Neuronal stem cell (in vitro differentiated cells): ENCODE measurements at regions not wholly inside any gene's neighbourhood (a gene's known extent, or its start where the extent isn't known, plus 50 kb on each side); places are given as distances from the start of the nearest gene placed in this dataset.
A peak's percentile ranks its signal among the peaks of the same experiment; 100 is the strongest.

Experiments used
- DNase-seq: peaks from one replicate; pipeline ENCODE4 v3.0.0-alpha.2; 2013; ENCODE audit warnings: low spot score
- H2AFZ ChIP-seq: one replicate; pipeline ENCODE4 v1.6.1; 2013; ENCODE audit warnings: mild to moderate bottlenecking, low read length, inconsistent platforms
- H2AK5ac ChIP-seq: 2 replicates; pipeline ENCODE4 v1.6.1; 2013; ENCODE audit warnings: low read depth, mild to moderate bottlenecking, inconsistent platforms, low read length, moderate library complexity, mixed read lengths
- H2BK120ac ChIP-seq: 2 replicates; pipeline ENCODE4 v1.6.1; 2013; ENCODE audit warnings: low read depth, mild to moderate bottlenecking, inconsistent platforms, low read length, moderate library complexity, mixed read lengths
- H2BK12ac ChIP-seq: one replicate; pipeline ENCODE4 v1.6.1; 2013; ENCODE audit warnings: low read length, inconsistent platforms
- H2BK15ac ChIP-seq: 2 replicates; pipeline ENCODE4 v1.6.1; 2013; ENCODE audit warnings: mild to moderate bottlenecking, low read length, inconsistent platforms, mixed read lengths
- H2BK5ac ChIP-seq: one replicate; pipeline ENCODE4 v1.6.1; 2013; ENCODE audit warnings: inconsistent platforms, mild to moderate bottlenecking, low read length, moderate library complexity
- H3K14ac ChIP-seq: one replicate; pipeline ENCODE4 v1.6.1; 2013; ENCODE audit warnings: low read length, inconsistent platforms
- H3K18ac ChIP-seq: 2 replicates; pipeline ENCODE4 v1.6.1; 2013; ENCODE audit warnings: low read length, inconsistent platforms
- H3K23ac ChIP-seq: 2 replicates; pipeline ENCODE4 v1.6.1; 2013; ENCODE audit warnings: low read depth, mild to moderate bottlenecking, mixed read lengths, low read length, inconsistent platforms; ENCODE audit not compliant: poor library complexity
- H3K27ac ChIP-seq: replicated peaks from 3 replicates; pipeline ENCODE4 v1.5.1; 2013; ENCODE audit warnings: low read length, inconsistent platforms
- H3K27me3 ChIP-seq, 3 experiments: 2 replicates each; pipeline ENCODE4 v1.6.1; 2013; ENCODE audit warnings: low read length in 3 of 3, mild to moderate bottlenecking in 2 of 3, inconsistent platforms in 1 of 3, low read depth in 1 of 3, mixed read lengths in 1 of 3, moderate library complexity in 1 of 3; ENCODE audit not compliant: control insufficient read depth in 3 of 3, insufficient read depth in 3 of 3
- H3K36me3 ChIP-seq, 2 donors: replicated peaks in 1 of 2; 2 replicates each; pipeline ENCODE4 v1.6.1; 2013; ENCODE audit warnings: low read length in 2 of 2; ENCODE audit not compliant: control insufficient read depth in 2 of 2, insufficient read depth in 2 of 2
- H3K4ac ChIP-seq: 2 replicates; pipeline ENCODE4 v1.6.1; 2013; ENCODE audit warnings: inconsistent platforms, mild to moderate bottlenecking, low read length, moderate library complexity
- H3K4me1 ChIP-seq, 2 donors: 1 replicate in 1 of 2; 2 replicates in 1 of 2; pipeline ENCODE4 v1.6.1; 2013; ENCODE audit warnings: low read length in 2 of 2, low read depth in 1 of 2; ENCODE audit not compliant: control insufficient read depth in 2 of 2, insufficient read depth in 1 of 2
- H3K4me2 ChIP-seq: one replicate; pipeline ENCODE4 v1.6.1; 2013; ENCODE audit warnings: mild to moderate bottlenecking, low read length, inconsistent platforms; ENCODE audit not compliant: insufficient read depth, poor library complexity, severe bottlenecking
- H3K4me3 ChIP-seq, 2 donors: 2 replicates each; pipeline ENCODE4 v1.5.1; 2013; ENCODE audit warnings: low read length in 2 of 2, mild to moderate bottlenecking in 2 of 2, inconsistent platforms in 1 of 2, moderate library complexity in 1 of 2
- H3K79me1 ChIP-seq: one replicate; pipeline ENCODE4 v1.6.1; 2013; ENCODE audit warnings: low read depth, mild to moderate bottlenecking, inconsistent platforms, low read length, moderate library complexity
- H3K9ac ChIP-seq: one replicate; pipeline ENCODE4 v1.6.1; 2013; ENCODE audit warnings: mild to moderate bottlenecking, low read depth, low read length, inconsistent platforms; ENCODE audit not compliant: poor library complexity
- H3K9me3 ChIP-seq, 2 donors: replicated peaks in 1 of 2; 2 replicates each; pipeline versions ENCODE3 to v1.6.1; 2013; ENCODE audit warnings: low read length in 2 of 2, mild to moderate bottlenecking in 2 of 2, inconsistent platforms in 1 of 2, low read depth in 1 of 2, mixed read lengths in 1 of 2, moderate library complexity in 1 of 2; ENCODE audit not compliant: control insufficient read depth in 2 of 2, insufficient read depth in 1 of 2
- H4K8ac ChIP-seq: one replicate; pipeline ENCODE4 v1.6.1; 2013; ENCODE audit warnings: low read depth, mild to moderate bottlenecking, inconsistent platforms, low read length, moderate library complexity
- H4K91ac ChIP-seq: one replicate; pipeline ENCODE4 v1.6.1; 2013; ENCODE audit warnings: low read length, low read depth, mild to moderate bottlenecking, inconsistent platforms; ENCODE audit not compliant: poor library complexity
- WGBS, 2 donors: extraction: QIAGEN DNeasy Blood & Tissue Kit; methylation state at CpG; one replicate each; pipeline ENCODE4 v1.1.7; 2013; ENCODE audit warnings: missing lambda C conversion rate in 2 of 2, mixed read lengths in 1 of 2; ENCODE audit not compliant: insufficient read length in 2 of 2, insufficient replicate concordance in 1 of 2; ENCODE audit errors: extremely low coverage in 2 of 2; 5-methylcytosine and 5-hydroxymethylcytosine counted together

- Histone ChIP-seq H3K4me1 (peaks cover 0 to under 1% of the 10 kb centered on the region in 2 donors), H2BK5ac (no peak overlapping the region), H3K4me2 (no peak overlapping the region), H3K23ac (peak overlapping the region; percentile 71), H3K14ac (no peak overlapping the region), H2BK12ac (no peak overlapping the region), H3K9me3 (peaks cover 0 to 7% of the 10 kb centered on the region in 2 donors), H3K4me3 (no peak overlapping the region), H3K18ac (peak overlapping the region; percentile 46), H2BK15ac (no peak overlapping the region), H4K91ac (no peak overlapping the region), H3K4ac (no peak overlapping the region), H3K36me3 (no peaks in the 10 kb centered on the region), H2AFZ (no peak overlapping the region), H3K9ac (no peak overlapping the region), H3K79me1 (no peaks in the 10 kb centered on the region), H3K27me3 (no peaks in the 10 kb centered on the region), H4K8ac (no peak overlapping the region), H3K27ac (no peak overlapping the region), H2BK120ac (no peak overlapping the region), H2AK5ac (no peak overlapping the region)
- WGBS, 2 donors = no CpG with 5 or more reads among the region's 16 CpGs
- DNase-seq = no peak
Measured at GRCh38 chr2:129738799-129739198, 240.7 kb upstream of the RAB6C start.

GRCh38 chr2:129740504-129740903 is 239.0 kb upstream of the RAB6C start:
- no peaks in the 10 kb centered on the region for H3K27me3 ChIP-seq
- no peak overlapping the region for H3K23ac ChIP-seq
- H3K36me3 ChIP-seq = no peaks in the 10 kb centered on the region
- no peak overlapping the region for H3K4me2 ChIP-seq
- DNase-seq = no peak
- no peak overlapping the region for H3K18ac ChIP-seq
- H3K27ac ChIP-seq = no peak overlapping the region
- H3K4me3 ChIP-seq = peak overlapping the region in 1 of 2 donors; percentile 49
- no peak overlapping the region for H3K14ac ChIP-seq
- H2BK120ac ChIP-seq = no peak overlapping the region
- H3K4ac ChIP-seq = no peak overlapping the region
- H2BK15ac ChIP-seq = no peak overlapping the region
- no peak overlapping the region for H2BK12ac ChIP-seq
- H3K9me3 ChIP-seq = peaks cover 0 to 6% of the 10 kb centered on the region in 2 donors
- no peaks in the 10 kb centered on the region for H3K79me1 ChIP-seq
- no peak overlapping the region for H3K9ac ChIP-seq
- no peak overlapping the region for H4K8ac ChIP-seq
- WGBS, 2 donors = no CpG with 5 or more reads among the region's 7 CpGs
- no peak overlapping the region for H2BK5ac ChIP-seq
- H4K91ac ChIP-seq = no peak overlapping the region
- peaks cover 0 to 3% of the 10 kb centered on the region in 2 donors for H3K4me1 ChIP-seq
- no peak overlapping the region for H2AK5ac ChIP-seq
- no peak overlapping the region for H2AFZ ChIP-seq

- H2AFZ ChIP-seq = no peak overlapping the region
- no peak overlapping the region for H3K4me3 ChIP-seq
- no peak overlapping the region for H2AK5ac ChIP-seq
- H3K9me3 ChIP-seq = no peaks in the 10 kb centered on the region
- H3K14ac ChIP-seq = no peak overlapping the region
- H3K4me2 ChIP-seq = no peak overlapping the region
- H4K91ac ChIP-seq = no peak overlapping the region
- no peak overlapping the region for H2BK15ac ChIP-seq
- no peak overlapping the region for H3K4ac ChIP-seq
- no peaks in the 10 kb centered on the region for H3K79me1 ChIP-seq
- no CpG with 5 or more reads among the region's 7 CpGs for WGBS, 2 donors
- no peak for DNase-seq
- no peak overlapping the region for H4K8ac ChIP-seq
- H2BK120ac ChIP-seq = no peak overlapping the region
- H3K4me1 ChIP-seq = peaks cover 0 to 3% of the 10 kb centered on the region in 2 donors
- H3K18ac ChIP-seq = no peak overlapping the region
- H3K27me3 ChIP-seq = no peaks in the 10 kb centered on the region
- no peak overlapping the region for H2BK5ac ChIP-seq
- H3K9ac ChIP-seq = peak overlapping the region; percentile 38
- no peak overlapping the region for H3K27ac ChIP-seq
- no peak overlapping the region for H3K23ac ChIP-seq
- H3K36me3 ChIP-seq = no peaks in the 10 kb centered on the region
- H2BK12ac ChIP-seq = no peak overlapping the region
Measured at GRCh38 chr2:129741165-129741564, 238.3 kb upstream of the RAB6C start.

- Histone ChIP-seq H3K9me3 (no peaks in the 10 kb centered on the region), H2BK120ac (no peak overlapping the region), H3K4me3 (no peak overlapping the region), H2BK12ac (no peak overlapping the region), H2AK5ac (no peak overlapping the region), H3K23ac (no peak overlapping the region), H3K4ac (no peak overlapping the region), H3K4me1 (peaks cover 0 to 3% of the 10 kb centered on the region in 2 donors), H3K18ac (no peak overlapping the region), H3K9ac (peak overlapping the region; percentile 38), H2BK15ac (no peak overlapping the region), H3K79me1 (no peaks in the 10 kb centered on the region), H2AFZ (no peak overlapping the region), H4K8ac (no peak overlapping the region), H4K91ac (no peak overlapping the region), H3K27me3 (no peaks in the 10 kb centered on the region), H3K36me3 (no peaks in the 10 kb centered on the region), H3K14ac (no peak overlapping the region), H2BK5ac (no peak overlapping the region), H3K27ac (no peak overlapping the region), H3K4me2 (no peak overlapping the region)
- DNase-seq = no peak
- WGBS, 2 donors = no CpG with 5 or more reads among the region's 12 CpGs
Measured at GRCh38 chr2:129741623-129742022, 237.8 kb upstream of the RAB6C start.
